HL-60 (cell line): ENCODE measurements at regions not wholly inside any gene's neighbourhood (a gene's known extent, or its start where the extent isn't known, plus 50 kb on each side); places are given as distances from the start of the nearest gene placed in this dataset.

ENCODE experiments used
- DNase-seq, 2 experiments: peaks; one replicate each; pipeline ENCODE4 v3.0.0-alpha.2; 2010 to 2020; ENCODE audit warnings: low read depth in 1 of 2, low spot score in 1 of 2
- H3K27ac ChIP-seq: fragments of 250-450 bp; sonication (Bioruptor Pico); replicated peaks from 2 replicates; pipeline ENCODE4 v1.5.1; 2020; ENCODE audit warnings: mild to moderate bottlenecking, moderate library complexity
- H3K27me3 ChIP-seq: fragments of 250-450 bp; sonication (Bioruptor Pico); 2 replicates; pipeline ENCODE4 v1.5.1; 2021; ENCODE audit warnings: mild to moderate bottlenecking, moderate library complexity; ENCODE audit not compliant: insufficient read depth, poor library complexity, severe bottlenecking
- H3K4me3 ChIP-seq: replicated peaks from 2 replicates; pipeline ENCODE4 v1.5.1; 2011; ENCODE audit warnings: mild to moderate bottlenecking, control low read depth, low read length; ENCODE audit not compliant: insufficient read depth
- CTCF ChIP-seq: IDR thresholded peaks from one replicate; pipeline ENCODE4 v1.5.1; 2011; ENCODE audit warnings: low read length, control low read depth, inconsistent platforms; ENCODE audit not compliant: insufficient read depth
- GABPA ChIP-seq: IDR thresholded peaks from 2 replicates; pipeline ENCODE4 v1.6.1; 2012; ENCODE audit warnings: low read depth
- POLR2AphosphoS5 ChIP-seq: IDR thresholded peaks from 2 replicates; pipeline ENCODE4 v1.6.1; 2012; ENCODE audit warnings: low read depth
- REST ChIP-seq: IDR thresholded peaks from 2 replicates; pipeline ENCODE4 v1.6.1; 2012; ENCODE audit warnings: low read depth; ENCODE audit not compliant: insufficient replicate concordance
- SPI1 ChIP-seq: IDR thresholded peaks from 2 replicates; pipeline ENCODE4 v1.6.1; 2012; ENCODE audit warnings: low read depth, mild to moderate bottlenecking, borderline replicate concordance

- Histone ChIP-seq H3K27ac (no peak overlapping the region), H3K4me3 (no peak overlapping the region), H3K27me3 (peaks cover 2% of the 10 kb centered on the region)
- no peak for DNase-seq
- no peak for TF ChIP-seq CTCF
- no peak for TF ChIP-seq POLR2AphosphoS5
- TF ChIP-seq GABPA: no peak
- TF ChIP-seq SPI1: no peak
- TF ChIP-seq REST: no peak
Observed at GRCh38 chr17:45708707-45709290, 75.3 kb upstream of the CRHR1 start.

GRCh38 chr17:45709728-45710288 lies 74.3 kb upstream of the CRHR1 start:
- peaks cover 2% of the 10 kb centered on the region for H3K27me3 ChIP-seq
- no peak for TF ChIP-seq POLR2AphosphoS5
- TF ChIP-seq REST: no peak
- no peak for TF ChIP-seq GABPA
- no peak for TF ChIP-seq SPI1
- no peak overlapping the region for H3K4me3 ChIP-seq
- no peak overlapping the region for H3K27ac ChIP-seq
- DNase-seq: no peak

- Histone ChIP-seq H3K4me3 (no peak overlapping the region), H3K27ac (no peak overlapping the region), H3K27me3 (peaks cover 2% of the 10 kb centered on the region)
- no peak for TF ChIP-seq SPI1
- no peak for TF ChIP-seq POLR2AphosphoS5
- TF ChIP-seq GABPA: no peak
- no peak for TF ChIP-seq REST
- no peak for TF ChIP-seq CTCF
- DNase-seq: no peak
Observed at GRCh38 chr17:45715787-45716186, 68.3 kb upstream of the CRHR1 start.
